ENCODE measurements at regions not wholly inside any gene's neighbourhood (a gene's known extent, or its start where the extent isn't known, plus 50 kb on each side); places are given as distances from the start of the nearest gene placed in this dataset.

GRCh38 chr6:92024110-92024509 lies 1395.2 kb downstream of the EPHA7 start:
- no peak overlapping the region for H3K4me3 ChIP-seq (ENCODE audit: low read depth, low read length)
- DNase-seq (ENCODE audit: low read depth): no peak
- no peak for TF ChIP-seq CTCF (IDR thresholded peaks at IDR 0.05; ENCODE audit: control insufficient read depth, extremely low read depth, insufficient read depth)

GRCh38 chr6:92023410-92023966 lies 1395.9 kb downstream of the EPHA7 start:
- no peak for DNase-seq (ENCODE audit: low read depth)
- TF ChIP-seq CTCF (IDR thresholded peaks at IDR 0.05; ENCODE audit: control insufficient read depth, extremely low read depth, insufficient read depth): no peak
- no peak overlapping the region for H3K4me3 ChIP-seq (ENCODE audit: low read depth, low read length)

- H3K4me3 ChIP-seq (ENCODE audit: low read depth, low read length): no peak overlapping the region
- TF ChIP-seq CTCF (IDR thresholded peaks at IDR 0.05; ENCODE audit: control insufficient read depth, extremely low read depth, insufficient read depth): no peak
Observed at GRCh38 chr6:92011681-92012245, 1407.6 kb downstream of the EPHA7 start.

GRCh38 chr6:92008757-92009502 lies 1410.4 kb downstream of the EPHA7 start:
- TF ChIP-seq CTCF (IDR thresholded peaks at IDR 0.05; ENCODE audit: control insufficient read depth, extremely low read depth, insufficient read depth): no peak
- DNase-seq (ENCODE audit: low read depth): no peak
- H3K4me3 ChIP-seq (ENCODE audit: low read depth, low read length): no peak overlapping the region

More at GRCh38 chr6:92011681-92012245, 1407.6 kb downstream of the EPHA7 start:
- no peak for DNase-seq (ENCODE audit: low read depth)

- H3K4me3 ChIP-seq (ENCODE audit: low read depth, low read length): no peak overlapping the region
- DNase-seq (ENCODE audit: low read depth): no peak
- TF ChIP-seq CTCF (IDR thresholded peaks at IDR 0.05; ENCODE audit: control insufficient read depth, extremely low read depth, insufficient read depth): no peak
Observed at GRCh38 chr6:92000112-92000511, 1413.2 kb upstream of the MAP3K7 start.

- no peak for TF ChIP-seq CTCF (IDR thresholded peaks at IDR 0.05; ENCODE audit: control insufficient read depth, extremely low read depth, insufficient read depth)
- H3K4me3 ChIP-seq (ENCODE audit: low read depth, low read length): no peak overlapping the region
- DNase-seq (ENCODE audit: low read depth): no peak
Observed at GRCh38 chr6:91994787-91995186, 1407.9 kb upstream of the MAP3K7 start.
